Fibroblast of lung (primary cell): ENCODE measurements at regions not wholly inside any gene's neighbourhood (a gene's known extent, or its start where the extent isn't known, plus 50 kb on each side); places are given as distances from the start of the nearest gene placed in this dataset.
"Not testable (repeated sequence)": the region's sequence is repeated elsewhere in the genome, so short reads cannot be mapped to it uniquely, and the experiment has no call there.

Experiments used
- DNase-seq, 2 donors: peaks; one replicate each; pipeline versions ENCODE4 v3.0.0 to v3.0.0-alpha.2; 2010; ENCODE audit warnings: low read depth in 2 of 2
- H2AFZ ChIP-seq: 2 replicates; pipeline ENCODE4 v1.5.1; 2012; ENCODE audit warnings: low read length, control low read depth, inconsistent platforms
- H3K27ac ChIP-seq: 2 replicates; pipeline ENCODE4 v1.5.1; 2011; ENCODE audit warnings: low read length, control low read depth; ENCODE audit not compliant: insufficient read depth
- H3K27me3 ChIP-seq: 2 replicates; pipeline ENCODE4 v1.5.1; 2011; ENCODE audit warnings: mild to moderate bottlenecking, low read length; ENCODE audit not compliant: control insufficient read depth, insufficient read depth
- H3K36me3 ChIP-seq: 2 replicates; pipeline ENCODE4 v1.5.1; 2011; ENCODE audit warnings: low read length; ENCODE audit not compliant: control insufficient read depth, insufficient read depth
- H3K4me1 ChIP-seq: 2 replicates; pipeline ENCODE4 v1.5.1; 2011; ENCODE audit warnings: low read length; ENCODE audit not compliant: control insufficient read depth, insufficient read depth; ENCODE audit errors: extremely low read depth
- H3K4me2 ChIP-seq: 2 replicates; pipeline ENCODE4 v1.5.1; 2011; ENCODE audit warnings: low read length, control low read depth; ENCODE audit not compliant: insufficient read depth; ENCODE audit errors: extremely low read depth
- H3K4me3 ChIP-seq, 4 experiments: fragments of 200-600 bp in 1 of 4; sonication (generic) in 1 of 4; replicated peaks in 1 of 4; 2 replicates each; pipeline ENCODE4 v1.5.1; 2011 to 2016; ENCODE audit warnings: low read length in 4 of 4, low read depth in 3 of 4, mild to moderate bottlenecking in 3 of 4, control low read depth in 2 of 4, inconsistent platforms in 1 of 4, mixed read lengths in 1 of 4; ENCODE audit not compliant: insufficient read depth in 1 of 4; ENCODE audit errors: control extremely low read depth in 1 of 4
- H3K79me2 ChIP-seq: 2 replicates; pipeline ENCODE4 v1.5.1; 2012; ENCODE audit warnings: mild to moderate bottlenecking, low read length, inconsistent platforms; ENCODE audit not compliant: control insufficient read depth, insufficient read depth
- H3K9ac ChIP-seq: 2 replicates; pipeline ENCODE4 v1.5.1; 2011; ENCODE audit warnings: mild to moderate bottlenecking, low read length, control low read depth; ENCODE audit not compliant: insufficient read depth
- H3K9me3 ChIP-seq: 2 replicates; pipeline ENCODE4 v1.5.1; 2012; ENCODE audit warnings: low read depth, low read length; ENCODE audit not compliant: control insufficient read depth, insufficient read depth
- H4K20me1 ChIP-seq: 2 replicates; pipeline ENCODE4 v1.5.1; 2011; ENCODE audit warnings: low read length; ENCODE audit not compliant: control insufficient read depth, insufficient read depth; ENCODE audit errors: extremely low read depth
- EZH2 ChIP-seq: IDR thresholded peaks from 2 replicates; pipeline ENCODE4 v1.5.1; 2012; ENCODE audit warnings: low read length, control low read depth, mild to moderate bottlenecking; ENCODE audit errors: missing control alignments
- TF ChIP-seq, protein P1 (sequence below), 2 donors: IDR thresholded peaks in 1 of 2; conservative IDR thresholded peaks in 1 of 2; 1 replicate in 1 of 2; 2 replicates in 1 of 2; pipeline ENCODE4 v1.5.1; 2011 to 2012; ENCODE audit warnings: low read length in 2 of 2, control low read depth in 1 of 2, inconsistent platforms in 1 of 2, low read depth in 1 of 2, mild to moderate bottlenecking in 1 of 2

GRCh38 chr12:91249518-91250272 is 67.1 kb upstream of the DCN start:
- Histone ChIP-seq H3K9ac (no peak overlapping the region), H3K4me3 (no peak overlapping the region), H4K20me1 (no peaks in the 10 kb centered on the region), H3K27me3 (no peaks in the 10 kb centered on the region), H3K9me3 (no peaks in the 10 kb centered on the region), H3K4me1 (no peaks in the 10 kb centered on the region), H3K79me2 (no peaks in the 10 kb centered on the region), H3K4me2 (peak overlapping the region; percentile 40), H2AFZ (no peak overlapping the region), H3K36me3 (no peaks in the 10 kb centered on the region), H3K27ac (no peak overlapping the region)
- TF ChIP-seq, protein P1, sequence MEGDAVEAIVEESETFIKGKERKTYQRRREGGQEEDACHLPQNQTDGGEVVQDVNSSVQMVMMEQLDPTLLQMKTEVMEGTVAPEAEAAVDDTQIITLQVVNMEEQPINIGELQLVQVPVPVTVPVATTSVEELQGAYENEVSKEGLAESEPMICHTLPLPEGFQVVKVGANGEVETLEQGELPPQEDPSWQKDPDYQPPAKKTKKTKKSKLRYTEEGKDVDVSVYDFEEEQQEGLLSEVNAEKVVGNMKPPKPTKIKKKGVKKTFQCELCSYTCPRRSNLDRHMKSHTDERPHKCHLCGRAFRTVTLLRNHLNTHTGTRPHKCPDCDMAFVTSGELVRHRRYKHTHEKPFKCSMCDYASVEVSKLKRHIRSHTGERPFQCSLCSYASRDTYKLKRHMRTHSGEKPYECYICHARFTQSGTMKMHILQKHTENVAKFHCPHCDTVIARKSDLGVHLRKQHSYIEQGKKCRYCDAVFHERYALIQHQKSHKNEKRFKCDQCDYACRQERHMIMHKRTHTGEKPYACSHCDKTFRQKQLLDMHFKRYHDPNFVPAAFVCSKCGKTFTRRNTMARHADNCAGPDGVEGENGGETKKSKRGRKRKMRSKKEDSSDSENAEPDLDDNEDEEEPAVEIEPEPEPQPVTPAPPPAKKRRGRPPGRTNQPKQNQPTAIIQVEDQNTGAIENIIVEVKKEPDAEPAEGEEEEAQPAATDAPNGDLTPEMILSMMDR (conservative IDR thresholded peaks at IDR 0.05 in 1 of 2, IDR thresholded peaks at IDR 0.05 in 1 of 2; ENCODE audit: low read depth in 1 of 2, low read length in 2 of 2) = no peak
- TF ChIP-seq EZH2 = no peak
- DNase-seq = no peak

DNA sequence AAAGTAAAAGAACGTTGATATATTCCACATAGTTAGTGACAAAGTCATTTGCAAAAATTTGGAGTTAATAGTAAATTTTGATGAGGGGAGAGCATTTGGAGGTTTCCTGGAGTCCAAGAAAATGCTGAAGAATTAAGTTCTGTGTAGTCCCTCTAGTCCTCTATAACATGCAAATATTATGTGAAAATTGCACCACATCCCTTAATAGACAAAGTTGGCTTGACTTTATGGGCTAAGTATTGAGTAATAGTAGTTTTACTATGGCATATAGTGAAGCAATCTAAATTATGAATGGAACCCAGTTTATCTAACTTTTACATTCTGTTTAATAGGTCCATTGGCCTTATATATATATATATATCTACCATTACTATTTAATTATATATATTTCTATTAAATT is 66.4 kb upstream of the DCN start:
- H3K27me3 ChIP-seq = no peaks in the 10 kb centered on the region
- TF ChIP-seq, protein P1 (conservative IDR thresholded peaks at IDR 0.05 in 1 of 2, IDR thresholded peaks at IDR 0.05 in 1 of 2; ENCODE audit: low read depth in 1 of 2, low read length in 2 of 2) = no peak
- no peak for TF ChIP-seq EZH2
- no peak overlapping the region for H2AFZ ChIP-seq
- H4K20me1 ChIP-seq = no peaks in the 10 kb centered on the region
- H3K4me1 ChIP-seq = no peaks in the 10 kb centered on the region
- no peak overlapping the region for H3K4me2 ChIP-seq
- no peaks in the 10 kb centered on the region for H3K36me3 ChIP-seq
- no peaks in the 10 kb centered on the region for H3K9me3 ChIP-seq
- H3K4me3 ChIP-seq = no peak overlapping the region
- H3K79me2 ChIP-seq = no peaks in the 10 kb centered on the region
- H3K27ac ChIP-seq = no peak overlapping the region
- DNase-seq = peak in 1 of 2 donors; percentile 64
- H3K9ac ChIP-seq = no peak overlapping the region

- not testable (repeated sequence) for H3K27ac ChIP-seq, H3K9me3 ChIP-seq, H2AFZ ChIP-seq, H3K36me3 ChIP-seq, H3K4me3 ChIP-seq, H4K20me1 ChIP-seq, H3K79me2 ChIP-seq, H3K4me1 ChIP-seq, H3K27me3 ChIP-seq, H3K4me2 ChIP-seq, H3K9ac ChIP-seq
- peak in 1 of 2 donors; percentile 28 for DNase-seq
- TF ChIP-seq, protein P1 (conservative IDR thresholded peaks at IDR 0.05 in 1 of 2, IDR thresholded peaks at IDR 0.05 in 1 of 2; ENCODE audit: low read depth in 1 of 2, low read length in 2 of 2) = peak; percentile 40 to 51
These were observed 60.6 kb upstream of the DCN start for GRCh38 chr12:91243177-91243576.
